Bronchial epithelial cell (primary cell): ENCODE measurements at regions not wholly inside any gene's neighbourhood (a gene's known extent, or its start where the extent isn't known, plus 50 kb on each side); places are given as distances from the start of the nearest gene placed in this dataset.

Source experiments
- DNase-seq: peaks from one replicate; pipeline ENCODE4 v3.0.0-alpha.2; 2010; ENCODE audit warnings: low read depth
- FAIRE-seq: peaks from 2 replicates; lab custom pipeline; 2011; peaks lifted over from hg19 to GRCh38; lab: Jason Lieb, UNC
- H3K27me3 ChIP-seq: 2 replicates; pipeline ENCODE4 v1.5.1; 2011; ENCODE audit warnings: low read length; ENCODE audit not compliant: control insufficient read depth, insufficient read depth
- H3K36me3 ChIP-seq: 2 replicates; pipeline ENCODE4 v1.5.1; 2011; ENCODE audit warnings: low read length; ENCODE audit not compliant: control insufficient read depth, insufficient read depth
- H3K4me3 ChIP-seq: 2 replicates; pipeline ENCODE4 v1.5.1; 2011; ENCODE audit warnings: mild to moderate bottlenecking, low read depth, low read length, control low read depth
- CTCF ChIP-seq: IDR thresholded peaks from 2 replicates; pipeline ENCODE4 v1.5.1; 2011; ENCODE audit warnings: mild to moderate bottlenecking, moderate library complexity, low read length, control low read depth, inconsistent platforms; ENCODE audit not compliant: insufficient read depth, severe bottlenecking

GRCh38 chrX:49754233-49754857 lies 58.6 kb upstream of the PAGE1 start:
- FAIRE-seq (no peak), DNase-seq (peak; percentile 38)
- Histone ChIP-seq H3K27me3 (no peaks in the 10 kb centered on the region), H3K36me3 (no peaks in the 10 kb centered on the region), H3K4me3 (no peak overlapping the region)
- TF ChIP-seq CTCF: peak; percentile 86

GRCh38 chrX:49753691-49754090 lies 57.9 kb upstream of the PAGE1 start:
- DNase-seq (no peak), FAIRE-seq (no peak)
- no peaks in the 10 kb centered on the region for H3K36me3 ChIP-seq
- H3K27me3 ChIP-seq: no peaks in the 10 kb centered on the region
- TF ChIP-seq CTCF: no peak
- H3K4me3 ChIP-seq: no peak overlapping the region

- FAIRE-seq: no peak
- TF ChIP-seq CTCF: no peak
Measured at GRCh38 chrX:49748211-49748956, 52.6 kb upstream of the PAGE1 start.

GRCh38 chrX:49746306-49746705 lies 50.5 kb upstream of the PAGE1 start:
- TF ChIP-seq CTCF: no peak
- Histone ChIP-seq H3K4me3 (no peak overlapping the region), H3K27me3 (no peaks in the 10 kb centered on the region), H3K36me3 (no peaks in the 10 kb centered on the region)
- DNase-seq (no peak), FAIRE-seq (no peak)

More at GRCh38 chrX:49748211-49748956, 52.6 kb upstream of the PAGE1 start:
- H3K4me3 ChIP-seq: no peak overlapping the region
- no peaks in the 10 kb centered on the region for H3K27me3 ChIP-seq
- H3K36me3 ChIP-seq: no peaks in the 10 kb centered on the region
- DNase-seq: no peak
